ENCODE measurements at regions not wholly inside any gene's neighbourhood (a gene's known extent, or its start where the extent isn't known, plus 50 kb on each side); places are given as distances from the start of the nearest gene placed in this dataset.

- Histone ChIP-seq H3K27me3 (ENCODE audit: insufficient read depth, low read length, poor library complexity) (no peaks in the 10 kb centered on the region), H3K4me1 (ENCODE audit: control insufficient read depth, low read depth, low read length) (no peaks in the 10 kb centered on the region), H3K4me3 (ENCODE audit: low read length) (no peak overlapping the region), H2BK5ac (ENCODE audit: low read length) (no peak overlapping the region), H3K4me2 (ENCODE audit: low read length) (no peak overlapping the region), H3K23ac (ENCODE audit: low read length) (no peak overlapping the region), H3K9ac (ENCODE audit: low read length) (no peak overlapping the region), H3K79me2 (ENCODE audit: control insufficient read depth, insufficient read depth, low read length) (no peaks in the 10 kb centered on the region), H3K27ac (ENCODE audit: low read depth, low read length) (no peak overlapping the region), H3K79me1 (ENCODE audit: low read length) (no peaks in the 10 kb centered on the region), H2AK5ac (ENCODE audit: low read length) (no peak overlapping the region), H2BK120ac (ENCODE audit: low read depth, low read length) (no peak overlapping the region), H3K18ac (ENCODE audit: low read length) (no peak overlapping the region), H3K56ac (ENCODE audit: low read length) (no peak overlapping the region), H3K36me3 (ENCODE audit: control insufficient read depth, insufficient read depth, low read length) (no peaks in the 10 kb centered on the region), H2BK15ac (replicated peaks; ENCODE audit: low read depth) (no peak overlapping the region), H4K8ac (ENCODE audit: low read depth, low read length) (no peak overlapping the region), H3K4ac (ENCODE audit: low read depth, low read length) (no peak overlapping the region), H4K5ac (ENCODE audit: low read length) (no peak overlapping the region)
- WGBS (ENCODE audit: extremely low coverage, insufficient coverage, low lambda C conversion rate): no CpG with 5 or more reads among the region's 3 CpGs
- no peak for DNase-seq
Observed at GRCh38 chr4:27662426-27662825, 801.8 kb downstream of the STIM2 start.

DNA sequence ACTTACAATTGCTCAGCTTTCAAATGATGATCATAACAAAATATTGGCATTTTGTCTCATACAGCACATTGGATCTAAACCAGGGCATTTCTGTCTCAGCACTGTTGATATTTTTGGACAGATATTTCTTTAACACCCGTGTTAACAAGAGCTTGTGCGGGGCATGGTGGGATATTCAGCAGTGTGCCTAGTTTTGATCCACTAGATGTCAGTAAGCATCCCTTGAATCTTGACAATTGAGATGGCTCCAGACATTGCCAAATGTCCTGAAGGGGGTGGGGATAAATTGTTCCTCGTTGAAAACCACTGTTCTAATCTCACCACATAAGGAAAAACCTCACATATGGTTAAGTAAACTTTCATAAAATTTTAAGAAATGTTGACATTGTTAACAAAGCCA, 806.3 kb downstream of the STIM2 start:
- Histone ChIP-seq H3K27ac (ENCODE audit: low read depth, low read length) (no peak overlapping the region), H4K8ac (ENCODE audit: low read depth, low read length) (no peak overlapping the region), H2BK120ac (ENCODE audit: low read depth, low read length) (no peak overlapping the region), H3K4me2 (ENCODE audit: low read length) (no peak overlapping the region), H3K4ac (ENCODE audit: low read depth, low read length) (no peak overlapping the region), H3K56ac (ENCODE audit: low read length) (no peak overlapping the region), H2BK15ac (replicated peaks; ENCODE audit: low read depth) (no peak overlapping the region), H3K9ac (ENCODE audit: low read length) (no peak overlapping the region), H3K4me1 (ENCODE audit: control insufficient read depth, low read depth, low read length) (no peaks in the 10 kb centered on the region), H2AK5ac (ENCODE audit: low read length) (no peak overlapping the region), H3K4me3 (ENCODE audit: low read length) (no peak overlapping the region), H3K18ac (ENCODE audit: low read length) (no peak overlapping the region), H3K36me3 (ENCODE audit: control insufficient read depth, insufficient read depth, low read length) (no peaks in the 10 kb centered on the region), H3K79me2 (ENCODE audit: control insufficient read depth, insufficient read depth, low read length) (no peaks in the 10 kb centered on the region), H3K23ac (ENCODE audit: low read length) (no peak overlapping the region), H4K5ac (ENCODE audit: low read length) (no peak overlapping the region), H3K79me1 (ENCODE audit: low read length) (no peaks in the 10 kb centered on the region), H2BK5ac (ENCODE audit: low read length) (no peak overlapping the region), H3K27me3 (ENCODE audit: insufficient read depth, low read length, poor library complexity) (no peaks in the 10 kb centered on the region)
- WGBS (ENCODE audit: extremely low coverage, insufficient coverage, low lambda C conversion rate): no CpG with 5 or more reads among the region's 3 CpGs
- peak; percentile 68 for DNase-seq

GRCh38 chr4:27668001-27668400, 807.4 kb downstream of the STIM2 start:
- no peak overlapping the region for H3K18ac ChIP-seq (ENCODE audit: low read length)
- no peak overlapping the region for H4K5ac ChIP-seq (ENCODE audit: low read length)
- no peak overlapping the region for H3K4me3 ChIP-seq (ENCODE audit: low read length)
- no peak overlapping the region for H3K23ac ChIP-seq (ENCODE audit: low read length)
- H3K9ac ChIP-seq (ENCODE audit: low read length): no peak overlapping the region
- H3K27me3 ChIP-seq (ENCODE audit: insufficient read depth, low read length, poor library complexity): no peaks in the 10 kb centered on the region
- H3K4ac ChIP-seq (ENCODE audit: low read depth, low read length): no peak overlapping the region
- H2BK5ac ChIP-seq (ENCODE audit: low read length): no peak overlapping the region
- no peak overlapping the region for H3K56ac ChIP-seq (ENCODE audit: low read length)
- no peak overlapping the region for H2BK15ac ChIP-seq (replicated peaks; ENCODE audit: low read depth)
- H3K4me2 ChIP-seq (ENCODE audit: low read length): no peak overlapping the region
- DNase-seq: no peak
- no peaks in the 10 kb centered on the region for H3K79me2 ChIP-seq (ENCODE audit: control insufficient read depth, insufficient read depth, low read length)
- no CpG with 5 or more reads among the region's 3 CpGs for WGBS (ENCODE audit: extremely low coverage, insufficient coverage, low lambda C conversion rate)
- no peak overlapping the region for H2AK5ac ChIP-seq (ENCODE audit: low read length)
- H3K79me1 ChIP-seq (ENCODE audit: low read length): no peaks in the 10 kb centered on the region
- H3K4me1 ChIP-seq (ENCODE audit: control insufficient read depth, low read depth, low read length): no peaks in the 10 kb centered on the region
- no peak overlapping the region for H2BK120ac ChIP-seq (ENCODE audit: low read depth, low read length)
- H3K36me3 ChIP-seq (ENCODE audit: control insufficient read depth, insufficient read depth, low read length): no peaks in the 10 kb centered on the region
- H4K8ac ChIP-seq (ENCODE audit: low read depth, low read length): no peak overlapping the region
- no peak overlapping the region for H3K27ac ChIP-seq (ENCODE audit: low read depth, low read length)

- no peak overlapping the region for H3K4me2 ChIP-seq (ENCODE audit: low read length)
- H3K4me1 ChIP-seq (ENCODE audit: control insufficient read depth, low read depth, low read length): no peaks in the 10 kb centered on the region
- no peak overlapping the region for H3K23ac ChIP-seq (ENCODE audit: low read length)
- no peak overlapping the region for H4K8ac ChIP-seq (ENCODE audit: low read depth, low read length)
- no peak overlapping the region for H3K4me3 ChIP-seq (ENCODE audit: low read length)
- no CpG with 5 or more reads among the region's 1 CpG for whole genome bisulfite sequencing (ENCODE audit: extremely low coverage, insufficient coverage, low lambda C conversion rate)
- no peaks in the 10 kb centered on the region for H3K79me2 ChIP-seq (ENCODE audit: control insufficient read depth, insufficient read depth, low read length)
- H2BK15ac ChIP-seq (replicated peaks; ENCODE audit: low read depth): no peak overlapping the region
- H3K4ac ChIP-seq (ENCODE audit: low read depth, low read length): no peak overlapping the region
- H3K27ac ChIP-seq (ENCODE audit: low read depth, low read length): no peak overlapping the region
- no peak overlapping the region for H2BK5ac ChIP-seq (ENCODE audit: low read length)
- no peak for DNase-seq
- no peak overlapping the region for H3K9ac ChIP-seq (ENCODE audit: low read length)
- no peaks in the 10 kb centered on the region for H3K36me3 ChIP-seq (ENCODE audit: control insufficient read depth, insufficient read depth, low read length)
- H3K79me1 ChIP-seq (ENCODE audit: low read length): no peaks in the 10 kb centered on the region
- no peak overlapping the region for H3K56ac ChIP-seq (ENCODE audit: low read length)
- H3K18ac ChIP-seq (ENCODE audit: low read length): no peak overlapping the region
- H2AK5ac ChIP-seq (ENCODE audit: low read length): no peak overlapping the region
- H4K5ac ChIP-seq (ENCODE audit: low read length): no peak overlapping the region
- no peak overlapping the region for H2BK120ac ChIP-seq (ENCODE audit: low read depth, low read length)
- H3K27me3 ChIP-seq (ENCODE audit: insufficient read depth, low read length, poor library complexity): no peaks in the 10 kb centered on the region
Observed at GRCh38 chr4:27678027-27678426, 817.4 kb downstream of the STIM2 start.

GRCh38 chr4:27684610-27685011, 824.0 kb downstream of the STIM2 start:
- Histone ChIP-seq H3K79me2 (ENCODE audit: control insufficient read depth, insufficient read depth, low read length) (no peaks in the 10 kb centered on the region), H3K27ac (ENCODE audit: low read depth, low read length) (no peak overlapping the region), H2BK15ac (replicated peaks; ENCODE audit: low read depth) (no peak overlapping the region), H3K9ac (ENCODE audit: low read length) (no peak overlapping the region), H3K4ac (ENCODE audit: low read depth, low read length) (no peak overlapping the region), H4K8ac (ENCODE audit: low read depth, low read length) (no peak overlapping the region), H2AK5ac (ENCODE audit: low read length) (no peak overlapping the region), H3K4me3 (ENCODE audit: low read length) (no peak overlapping the region), H3K27me3 (ENCODE audit: insufficient read depth, low read length, poor library complexity) (no peaks in the 10 kb centered on the region), H2BK5ac (ENCODE audit: low read length) (no peak overlapping the region), H3K18ac (ENCODE audit: low read length) (no peak overlapping the region), H4K5ac (ENCODE audit: low read length) (no peak overlapping the region), H3K23ac (ENCODE audit: low read length) (no peak overlapping the region), H2BK120ac (ENCODE audit: low read depth, low read length) (no peak overlapping the region), H3K4me1 (ENCODE audit: control insufficient read depth, low read depth, low read length) (no peaks in the 10 kb centered on the region), H3K36me3 (ENCODE audit: control insufficient read depth, insufficient read depth, low read length) (no peaks in the 10 kb centered on the region), H3K4me2 (ENCODE audit: low read length) (no peak overlapping the region), H3K56ac (ENCODE audit: low read length) (no peak overlapping the region), H3K79me1 (ENCODE audit: low read length) (no peaks in the 10 kb centered on the region)
- whole genome bisulfite sequencing (ENCODE audit: extremely low coverage, insufficient coverage, low lambda C conversion rate): no CpG with 5 or more reads among the region's 8 CpGs
- DNase-seq: peak; percentile 79

DNA sequence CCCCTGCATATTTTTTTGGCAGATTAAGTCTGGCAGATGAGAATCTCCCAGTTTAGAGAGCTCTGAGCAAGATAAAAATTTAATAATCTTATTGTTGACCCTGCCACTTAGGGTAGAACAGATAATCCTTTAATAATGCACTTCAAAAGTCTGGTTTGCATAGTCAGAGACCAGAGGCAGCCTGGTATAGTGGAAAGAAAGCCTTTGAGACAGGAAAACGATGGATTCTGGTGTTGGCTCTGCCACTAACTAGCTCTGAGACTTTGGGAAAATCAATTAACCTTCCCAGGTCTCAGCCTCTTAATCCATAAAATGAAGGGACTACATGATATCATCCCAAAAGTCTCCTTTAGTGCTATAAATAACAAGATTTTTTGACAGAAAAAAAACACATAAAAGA, 824.5 kb downstream of the STIM2 start:
- Histone ChIP-seq H2BK120ac (ENCODE audit: low read depth, low read length) (no peak overlapping the region), H3K4me1 (ENCODE audit: control insufficient read depth, low read depth, low read length) (no peaks in the 10 kb centered on the region), H3K9ac (ENCODE audit: low read length) (no peak overlapping the region), H3K79me2 (ENCODE audit: control insufficient read depth, insufficient read depth, low read length) (no peaks in the 10 kb centered on the region), H4K5ac (ENCODE audit: low read length) (no peak overlapping the region), H2BK5ac (ENCODE audit: low read length) (no peak overlapping the region), H3K4me3 (ENCODE audit: low read length) (no peak overlapping the region), H3K27me3 (ENCODE audit: insufficient read depth, low read length, poor library complexity) (no peaks in the 10 kb centered on the region), H4K8ac (ENCODE audit: low read depth, low read length) (no peak overlapping the region), H2AK5ac (ENCODE audit: low read length) (no peak overlapping the region), H3K4ac (ENCODE audit: low read depth, low read length) (no peak overlapping the region), H3K4me2 (ENCODE audit: low read length) (no peak overlapping the region), H3K18ac (ENCODE audit: low read length) (no peak overlapping the region), H3K79me1 (ENCODE audit: low read length) (no peaks in the 10 kb centered on the region), H3K27ac (ENCODE audit: low read depth, low read length) (no peak overlapping the region), H3K23ac (ENCODE audit: low read length) (no peak overlapping the region), H3K56ac (ENCODE audit: low read length) (no peak overlapping the region), H3K36me3 (ENCODE audit: control insufficient read depth, insufficient read depth, low read length) (no peaks in the 10 kb centered on the region), H2BK15ac (replicated peaks; ENCODE audit: low read depth) (no peak overlapping the region)
- no peak for DNase-seq
- WGBS (ENCODE audit: extremely low coverage, insufficient coverage, low lambda C conversion rate): no CpG with 5 or more reads among the region's 1 CpG

Measured in mesendoderm (in vitro differentiated cells).